DND-41 (cell line): ENCODE measurements at regions not wholly inside any gene's neighbourhood (a gene's known extent, or its start where the extent isn't known, plus 50 kb on each side); places are given as distances from the start of the nearest gene placed in this dataset.
"Not testable (repeated sequence)": the region's sequence is repeated elsewhere in the genome, so short reads cannot be mapped to it uniquely, and the experiment has no call there.

Source experiments
- EZH2 ChIP-seq: IDR thresholded peaks from 3 replicates; pipeline ENCODE4 v1.6.1; 2012; ENCODE audit warnings: borderline replicate concordance, low read depth, mild to moderate bottlenecking, moderate library complexity, low read length, inconsistent platforms; ENCODE audit not compliant: severe bottlenecking
- TF ChIP-seq, protein P1 (sequence below): IDR thresholded peaks from 2 replicates; pipeline ENCODE4 v1.5.1; 2012; ENCODE audit warnings: borderline replicate concordance, low read length, moderate library complexity, mild to moderate bottlenecking; ENCODE audit not compliant: poor library complexity, severe bottlenecking; ENCODE audit errors: extremely low read depth

DNA sequence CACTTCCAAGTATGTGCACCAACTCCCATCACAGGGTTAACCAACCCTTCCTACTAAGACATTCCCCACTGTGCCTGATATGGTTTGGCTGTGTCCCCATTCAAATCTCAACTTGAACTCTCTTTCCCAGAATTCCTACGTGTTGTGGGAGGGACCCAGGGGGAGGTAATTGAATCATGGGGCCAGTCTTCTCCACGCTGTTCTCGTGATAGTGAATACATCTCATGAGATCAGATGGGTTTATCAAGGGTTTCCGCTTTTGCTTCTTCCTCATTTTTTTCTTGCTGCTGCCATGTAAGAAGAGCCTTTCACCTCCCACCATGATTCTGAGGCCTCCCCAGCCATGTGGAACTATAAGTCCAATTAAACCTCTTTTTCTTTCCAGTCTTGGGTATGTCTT lies 681.8 kb upstream of the TBX3 start:
- TF ChIP-seq, protein P1, sequence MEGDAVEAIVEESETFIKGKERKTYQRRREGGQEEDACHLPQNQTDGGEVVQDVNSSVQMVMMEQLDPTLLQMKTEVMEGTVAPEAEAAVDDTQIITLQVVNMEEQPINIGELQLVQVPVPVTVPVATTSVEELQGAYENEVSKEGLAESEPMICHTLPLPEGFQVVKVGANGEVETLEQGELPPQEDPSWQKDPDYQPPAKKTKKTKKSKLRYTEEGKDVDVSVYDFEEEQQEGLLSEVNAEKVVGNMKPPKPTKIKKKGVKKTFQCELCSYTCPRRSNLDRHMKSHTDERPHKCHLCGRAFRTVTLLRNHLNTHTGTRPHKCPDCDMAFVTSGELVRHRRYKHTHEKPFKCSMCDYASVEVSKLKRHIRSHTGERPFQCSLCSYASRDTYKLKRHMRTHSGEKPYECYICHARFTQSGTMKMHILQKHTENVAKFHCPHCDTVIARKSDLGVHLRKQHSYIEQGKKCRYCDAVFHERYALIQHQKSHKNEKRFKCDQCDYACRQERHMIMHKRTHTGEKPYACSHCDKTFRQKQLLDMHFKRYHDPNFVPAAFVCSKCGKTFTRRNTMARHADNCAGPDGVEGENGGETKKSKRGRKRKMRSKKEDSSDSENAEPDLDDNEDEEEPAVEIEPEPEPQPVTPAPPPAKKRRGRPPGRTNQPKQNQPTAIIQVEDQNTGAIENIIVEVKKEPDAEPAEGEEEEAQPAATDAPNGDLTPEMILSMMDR: not testable (repeated sequence)
- TF ChIP-seq EZH2: not testable (repeated sequence)
